ENCODE measurements at regions not wholly inside any gene's neighbourhood (a gene's known extent, or its start where the extent isn't known, plus 50 kb on each side); places are given as distances from the start of the nearest gene placed in this dataset.
A peak's percentile ranks its signal among the peaks of the same experiment; 100 is the strongest.

- no peak for DNase-seq (ENCODE audit: low read depth)
- no peak overlapping the region for H3K4me3 ChIP-seq (ENCODE audit: low read length)
- no peak for TF ChIP-seq CTCF (conservative IDR thresholded peaks at IDR 0.05; ENCODE audit: low read depth, low read length)
These were observed 53.8 kb upstream of the FBN2 start for GRCh38 chr5:128591598-128592455.

GRCh38 chr5:128596071-128596470, 58.0 kb upstream of the FBN2 start:
- DNase-seq (ENCODE audit: low read depth), result peak; percentile 50
- no peak for TF ChIP-seq CTCF (conservative IDR thresholded peaks at IDR 0.05; ENCODE audit: low read depth, low read length)
- no peak overlapping the region for H3K4me3 ChIP-seq (ENCODE audit: low read length)

- no peak overlapping the region for H3K4me3 ChIP-seq (ENCODE audit: low read length)
- no peak for DNase-seq (ENCODE audit: low read depth)
- no peak for TF ChIP-seq CTCF (conservative IDR thresholded peaks at IDR 0.05; ENCODE audit: low read depth, low read length)
These were observed 59.1 kb upstream of the FBN2 start for GRCh38 chr5:128597156-128597555.

GRCh38 chr5:128613128-128613527, 75.1 kb upstream of the FBN2 start:
- no peak overlapping the region for H3K4me3 ChIP-seq (ENCODE audit: low read length)
- TF ChIP-seq CTCF (conservative IDR thresholded peaks at IDR 0.05; ENCODE audit: low read depth, low read length), result no peak
- DNase-seq (ENCODE audit: low read depth), result no peak

- DNase-seq (ENCODE audit: low read depth), result no peak
- no peak overlapping the region for H3K4me3 ChIP-seq (ENCODE audit: low read length)
These were observed 75.7 kb upstream of the FBN2 start for GRCh38 chr5:128613766-128614165.

GRCh38 chr5:128615578-128615977, 77.5 kb upstream of the FBN2 start:
- no peak overlapping the region for H3K4me3 ChIP-seq (ENCODE audit: low read length)
- no peak for TF ChIP-seq CTCF (conservative IDR thresholded peaks at IDR 0.05; ENCODE audit: low read depth, low read length)
- no peak for DNase-seq (ENCODE audit: low read depth)

More at GRCh38 chr5:128613766-128614165, 75.7 kb upstream of the FBN2 start:
- no peak for TF ChIP-seq CTCF (conservative IDR thresholded peaks at IDR 0.05; ENCODE audit: low read depth, low read length)

- no peak for DNase-seq (ENCODE audit: low read depth)
- no peak for TF ChIP-seq CTCF (conservative IDR thresholded peaks at IDR 0.05; ENCODE audit: low read depth, low read length)
These were observed 88.6 kb upstream of the FBN2 start for GRCh38 chr5:128626536-128627090.

More at GRCh38 chr5:128626536-128627090, 88.6 kb upstream of the FBN2 start:
- no peak overlapping the region for H3K4me3 ChIP-seq (ENCODE audit: low read length)

Data from retinal pigment epithelial cell (primary cell).